ENCODE measurements at regions not wholly inside any gene's neighbourhood (a gene's known extent, or its start where the extent isn't known, plus 50 kb on each side); places are given as distances from the start of the nearest gene placed in this dataset.

GRCh38 chr19:30168760-30169159 is 203.4 kb upstream of the ZNF536 start (continued):
- TF ChIP-seq, protein P1, sequence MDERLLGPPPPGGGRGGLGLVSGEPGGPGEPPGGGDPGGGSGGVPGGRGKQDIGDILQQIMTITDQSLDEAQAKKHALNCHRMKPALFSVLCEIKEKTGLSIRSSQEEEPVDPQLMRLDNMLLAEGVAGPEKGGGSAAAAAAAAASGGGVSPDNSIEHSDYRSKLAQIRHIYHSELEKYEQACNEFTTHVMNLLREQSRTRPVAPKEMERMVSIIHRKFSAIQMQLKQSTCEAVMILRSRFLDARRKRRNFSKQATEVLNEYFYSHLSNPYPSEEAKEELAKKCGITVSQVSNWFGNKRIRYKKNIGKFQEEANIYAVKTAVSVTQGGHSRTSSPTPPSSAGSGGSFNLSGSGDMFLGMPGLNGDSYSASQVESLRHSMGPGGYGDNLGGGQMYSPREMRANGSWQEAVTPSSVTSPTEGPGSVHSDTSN (CRISPR knock-in tag; IDR thresholded peaks at IDR 0.05; ENCODE audit: low read depth): no peak
- TF ChIP-seq, protein P1 (tag; conservative IDR thresholded peaks at IDR 0.05; ENCODE audit: low read depth): no peak
- no peak for TF ChIP-seq HLTF (IDR thresholded peaks at IDR 0.05)
- no peak for TF ChIP-seq ZSCAN32 (CRISPR knock-in tag; IDR thresholded peaks at IDR 0.05)
- no peak for TF ChIP-seq ZNF133 (CRISPR knock-in tag; IDR thresholded peaks at IDR 0.05)
- no peak for TF ChIP-seq SMC3 (conservative IDR thresholded peaks at IDR 0.05; ENCODE audit: insufficient read depth, low read depth, low read length)
- no peak for TF ChIP-seq PHB (CRISPR knock-in tag; IDR thresholded peaks at IDR 0.05)
- TF ChIP-seq, protein P2, sequence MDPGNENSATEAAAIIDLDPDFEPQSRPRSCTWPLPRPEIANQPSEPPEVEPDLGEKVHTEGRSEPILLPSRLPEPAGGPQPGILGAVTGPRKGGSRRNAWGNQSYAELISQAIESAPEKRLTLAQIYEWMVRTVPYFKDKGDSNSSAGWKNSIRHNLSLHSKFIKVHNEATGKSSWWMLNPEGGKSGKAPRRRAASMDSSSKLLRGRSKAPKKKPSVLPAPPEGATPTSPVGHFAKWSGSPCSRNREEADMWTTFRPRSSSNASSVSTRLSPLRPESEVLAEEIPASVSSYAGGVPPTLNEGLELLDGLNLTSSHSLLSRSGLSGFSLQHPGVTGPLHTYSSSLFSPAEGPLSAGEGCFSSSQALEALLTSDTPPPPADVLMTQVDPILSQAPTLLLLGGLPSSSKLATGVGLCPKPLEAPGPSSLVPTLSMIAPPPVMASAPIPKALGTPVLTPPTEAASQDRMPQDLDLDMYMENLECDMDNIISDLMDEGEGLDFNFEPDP (CRISPR knock-in tag; IDR thresholded peaks at IDR 0.05): no peak
- no peak for TF ChIP-seq ZNF589 (CRISPR knock-in tag; IDR thresholded peaks at IDR 0.05; ENCODE audit: low read depth)
- TF ChIP-seq BDP1 (IDR thresholded peaks at IDR 0.05; ENCODE audit: insufficient read depth, insufficient read length): no peak

All from K562 (cell line).